ENCODE measurements at regions not wholly inside any gene's neighbourhood (a gene's known extent, or its start where the extent isn't known, plus 50 kb on each side); places are given as distances from the start of the nearest gene placed in this dataset.
"Not testable (repeated sequence)": the region's sequence is repeated elsewhere in the genome, so short reads cannot be mapped to it uniquely, and the experiment has no call there.

DNA sequence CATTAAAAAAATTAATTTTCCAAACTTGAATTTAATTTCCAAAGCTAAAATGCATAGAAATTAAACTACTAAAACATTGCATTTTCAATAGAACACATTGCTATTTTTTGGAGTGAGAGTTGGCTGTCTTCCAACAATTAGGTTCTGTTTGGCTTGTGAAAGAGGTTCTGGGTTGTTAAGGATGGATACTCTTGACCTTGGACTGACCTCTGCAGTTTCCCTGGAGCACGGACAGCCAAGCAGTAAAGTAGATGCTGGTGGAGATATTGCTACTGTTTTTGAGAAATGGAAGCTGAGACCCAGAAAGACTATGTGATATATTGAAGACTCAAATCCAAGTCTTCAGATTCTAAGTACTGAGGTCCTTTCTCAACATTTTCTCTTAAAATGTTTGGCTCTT is 95.9 kb upstream of the CHD6 start:
- no peaks in the 10 kb centered on the region for H3K9me3 ChIP-seq (ENCODE audit: control insufficient read depth in 2 of 2, insufficient read depth in 1 of 2, low read depth in 1 of 2, low read length in 1 of 2)
- no peaks in the 10 kb centered on the region for H3K4me1 ChIP-seq (ENCODE audit: control insufficient read depth in 3 of 3, insufficient read depth in 2 of 3, low read depth in 1 of 3, low read length in 2 of 3)
- 16 to 19% (median 17%) methylated on average over 1 of the region's 1 CpG for WGBS, 3 donors
- H3K36me3 ChIP-seq (ENCODE audit: control insufficient read depth in 3 of 3, insufficient read depth in 2 of 3, low read depth in 1 of 3, low read length in 3 of 3), result no peaks in the 10 kb centered on the region
- no peak for DNase-seq
- no peak overlapping the region for H3K4me3 ChIP-seq (ENCODE audit: low read depth in 1 of 3, low read length in 3 of 3)
- no peak overlapping the region for H3K27ac ChIP-seq (ENCODE audit: low read depth in 1 of 3, low read length in 2 of 3)
- no peaks in the 10 kb centered on the region for H3K27me3 ChIP-seq (ENCODE audit: control insufficient read depth in 3 of 3, insufficient read depth in 3 of 3, low read length in 3 of 3)
- FAIRE-seq, result no peak

DNA sequence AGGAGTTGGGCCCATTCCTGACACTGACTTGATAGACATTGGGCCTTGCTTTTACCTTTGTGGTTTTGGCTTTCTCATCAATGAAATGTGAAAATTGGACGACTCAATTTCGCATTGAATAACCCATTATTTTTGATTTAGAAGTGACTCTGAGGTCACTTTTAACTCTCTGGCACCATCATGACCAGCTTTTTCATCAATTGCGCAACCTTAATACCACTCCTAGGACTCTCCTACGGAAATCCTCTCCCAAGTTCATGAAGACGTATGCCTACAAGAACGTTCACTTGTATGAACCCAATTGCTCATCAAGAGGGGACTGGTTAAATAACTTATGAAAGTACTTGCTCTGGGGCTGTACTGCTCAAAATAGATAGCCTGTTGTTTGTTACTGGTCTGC is 86.7 kb upstream of the CHD6 start:
- Histone ChIP-seq H3K27me3 (ENCODE audit: control insufficient read depth in 3 of 3, insufficient read depth in 3 of 3, low read length in 3 of 3) (no peaks in the 10 kb centered on the region), H3K4me1 (ENCODE audit: control insufficient read depth in 3 of 3, insufficient read depth in 2 of 3, low read depth in 1 of 3, low read length in 2 of 3) (no peaks in the 10 kb centered on the region), H3K27ac (ENCODE audit: low read depth in 1 of 3, low read length in 2 of 3) (no peak overlapping the region), H3K9me3 (ENCODE audit: control insufficient read depth in 2 of 2, insufficient read depth in 1 of 2, low read depth in 1 of 2, low read length in 1 of 2) (no peaks in the 10 kb centered on the region), H3K36me3 (ENCODE audit: control insufficient read depth in 3 of 3, insufficient read depth in 2 of 3, low read depth in 1 of 3, low read length in 3 of 3) (no peaks in the 10 kb centered on the region), H3K4me3 (ENCODE audit: low read depth in 1 of 3, low read length in 3 of 3) (no peak overlapping the region)
- FAIRE-seq, result no peak
- DNase-seq, result no peak
- WGBS, 3 donors, result 89 to 92% (median 91%) methylated on average over 6 of the region's 6 CpGs

DNA sequence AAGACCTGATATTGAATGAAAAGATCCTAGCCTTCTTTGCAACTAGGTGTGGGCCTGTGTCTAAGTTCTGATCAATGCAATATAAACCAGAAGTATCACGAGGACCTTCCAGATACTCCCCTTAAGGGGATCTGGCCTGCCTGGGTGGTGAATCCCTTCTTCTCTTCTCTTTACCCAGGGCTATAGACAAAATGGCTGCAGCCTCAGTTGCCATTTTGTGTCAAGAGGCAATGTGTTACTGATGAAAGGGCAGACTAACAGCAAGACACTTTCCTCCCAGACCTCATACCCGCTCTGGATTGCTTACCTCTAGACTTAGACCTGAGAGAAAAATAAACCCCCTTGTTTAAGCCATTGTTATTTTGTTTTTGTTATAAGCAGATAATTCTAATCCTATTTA is 84.5 kb upstream of the CHD6 start:
- 90 to 91% (median 91%) methylated on average over 2 of the region's 2 CpGs for WGBS, 3 donors
- no peaks in the 10 kb centered on the region for H3K36me3 ChIP-seq (ENCODE audit: control insufficient read depth in 3 of 3, insufficient read depth in 2 of 3, low read depth in 1 of 3, low read length in 3 of 3)
- H3K4me3 ChIP-seq (ENCODE audit: low read depth in 1 of 3, low read length in 3 of 3), result no peak overlapping the region
- H3K27ac ChIP-seq (ENCODE audit: low read depth in 1 of 3, low read length in 2 of 3), result no peak overlapping the region
- no peak for DNase-seq
- H3K9me3 ChIP-seq (ENCODE audit: control insufficient read depth in 2 of 2, insufficient read depth in 1 of 2, low read depth in 1 of 2, low read length in 1 of 2), result no peaks in the 10 kb centered on the region
- no peaks in the 10 kb centered on the region for H3K4me1 ChIP-seq (ENCODE audit: control insufficient read depth in 3 of 3, insufficient read depth in 2 of 3, low read depth in 1 of 3, low read length in 2 of 3)
- no peaks in the 10 kb centered on the region for H3K27me3 ChIP-seq (ENCODE audit: control insufficient read depth in 3 of 3, insufficient read depth in 3 of 3, low read length in 3 of 3)
- no peak for FAIRE-seq

DNA sequence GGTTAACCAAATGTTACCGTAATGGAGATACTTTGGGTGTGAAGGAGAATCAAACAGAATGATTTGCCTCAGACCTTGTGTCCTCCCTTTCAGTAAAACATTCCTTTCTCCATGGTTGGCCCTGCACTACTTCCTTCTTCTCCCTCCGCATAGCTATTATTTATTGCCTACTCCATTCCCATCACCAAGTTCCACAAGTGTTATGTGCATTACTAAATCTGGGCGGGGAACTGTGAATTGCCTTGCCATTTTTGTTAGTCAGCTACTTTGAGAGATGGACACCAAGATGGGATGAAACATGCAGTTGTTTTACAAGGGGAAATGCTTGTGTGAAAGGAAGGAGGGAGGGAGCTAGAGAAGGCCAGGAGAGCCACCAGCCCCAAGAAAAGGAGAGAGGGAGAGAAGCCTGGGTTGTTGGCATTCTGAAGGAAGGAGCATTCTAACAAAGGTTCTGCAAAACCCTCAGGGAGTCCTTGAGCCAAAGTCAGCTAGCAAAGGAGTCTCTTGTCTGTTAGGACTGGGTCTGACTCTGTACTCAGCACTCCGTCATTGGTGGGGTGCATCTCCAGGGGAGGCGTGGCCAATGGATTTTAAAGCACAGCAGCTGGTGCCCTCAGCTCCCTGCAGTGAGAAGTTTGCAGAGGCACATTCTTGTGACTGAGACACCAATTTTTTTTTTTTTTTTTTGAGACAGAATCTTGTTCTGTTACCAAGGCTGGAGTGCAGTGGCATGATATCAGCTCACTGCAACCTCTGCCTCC is 83.6 kb upstream of the CHD6 start:
- H3K27ac ChIP-seq (ENCODE audit: low read depth in 1 of 3, low read length in 2 of 3), result no peak overlapping the region
- WGBS, 3 donors, result 74 to 86% (median 82%) methylated on average over 5 of the region's 5 CpGs
- H3K4me1 ChIP-seq (ENCODE audit: control insufficient read depth in 3 of 3, insufficient read depth in 2 of 3, low read depth in 1 of 3, low read length in 2 of 3), result peaks cover 0 to 3% (median 0%) of the 10 kb centered on the region in 3 donors
- no peak overlapping the region for H3K4me3 ChIP-seq (ENCODE audit: low read depth in 1 of 3, low read length in 3 of 3)
- H3K9me3 ChIP-seq (ENCODE audit: control insufficient read depth in 2 of 2, insufficient read depth in 1 of 2, low read depth in 1 of 2, low read length in 1 of 2), result no peaks in the 10 kb centered on the region
- no peaks in the 10 kb centered on the region for H3K27me3 ChIP-seq (ENCODE audit: control insufficient read depth in 3 of 3, insufficient read depth in 3 of 3, low read length in 3 of 3)
- no peaks in the 10 kb centered on the region for H3K36me3 ChIP-seq (ENCODE audit: control insufficient read depth in 3 of 3, insufficient read depth in 2 of 3, low read depth in 1 of 3, low read length in 3 of 3)
- DNase-seq (no peak), FAIRE-seq (no peak)

DNA sequence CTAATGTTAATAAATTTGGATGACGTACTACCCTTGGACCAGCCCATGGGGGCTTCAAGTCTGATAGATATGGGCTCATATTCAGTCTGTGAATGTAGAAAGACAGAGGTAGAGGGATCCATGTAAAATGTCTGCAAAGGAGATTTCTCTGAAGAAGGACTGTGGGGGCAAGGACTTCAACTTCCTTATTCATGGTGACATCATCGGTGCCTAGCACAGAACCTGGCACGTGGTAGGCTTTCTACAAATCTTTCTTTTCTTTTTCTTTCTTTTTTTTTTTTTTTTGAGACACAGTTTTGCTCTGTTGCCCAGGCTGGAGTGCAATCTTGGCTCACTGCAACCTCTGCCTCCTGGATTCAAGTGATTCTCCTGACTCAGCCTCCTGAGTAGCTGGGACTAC is 81.5 kb upstream of the CHD6 start:
- H3K4me3 ChIP-seq (ENCODE audit: low read depth in 1 of 3, low read length in 3 of 3); DNase-seq; H3K27me3 ChIP-seq (ENCODE audit: control insufficient read depth in 3 of 3, insufficient read depth in 3 of 3, low read length in 3 of 3); H3K4me1 ChIP-seq (ENCODE audit: control insufficient read depth in 3 of 3, insufficient read depth in 2 of 3, low read depth in 1 of 3, low read length in 2 of 3); H3K27ac ChIP-seq (ENCODE audit: low read depth in 1 of 3, low read length in 2 of 3); FAIRE-seq; H3K9me3 ChIP-seq (ENCODE audit: control insufficient read depth in 2 of 2, insufficient read depth in 1 of 2, low read depth in 1 of 2, low read length in 1 of 2); H3K36me3 ChIP-seq (ENCODE audit: control insufficient read depth in 3 of 3, insufficient read depth in 2 of 3, low read depth in 1 of 3, low read length in 3 of 3): not testable (repeated sequence)
- WGBS, 3 donors, result 89% methylated on average over 3 of the region's 3 CpGs

DNA sequence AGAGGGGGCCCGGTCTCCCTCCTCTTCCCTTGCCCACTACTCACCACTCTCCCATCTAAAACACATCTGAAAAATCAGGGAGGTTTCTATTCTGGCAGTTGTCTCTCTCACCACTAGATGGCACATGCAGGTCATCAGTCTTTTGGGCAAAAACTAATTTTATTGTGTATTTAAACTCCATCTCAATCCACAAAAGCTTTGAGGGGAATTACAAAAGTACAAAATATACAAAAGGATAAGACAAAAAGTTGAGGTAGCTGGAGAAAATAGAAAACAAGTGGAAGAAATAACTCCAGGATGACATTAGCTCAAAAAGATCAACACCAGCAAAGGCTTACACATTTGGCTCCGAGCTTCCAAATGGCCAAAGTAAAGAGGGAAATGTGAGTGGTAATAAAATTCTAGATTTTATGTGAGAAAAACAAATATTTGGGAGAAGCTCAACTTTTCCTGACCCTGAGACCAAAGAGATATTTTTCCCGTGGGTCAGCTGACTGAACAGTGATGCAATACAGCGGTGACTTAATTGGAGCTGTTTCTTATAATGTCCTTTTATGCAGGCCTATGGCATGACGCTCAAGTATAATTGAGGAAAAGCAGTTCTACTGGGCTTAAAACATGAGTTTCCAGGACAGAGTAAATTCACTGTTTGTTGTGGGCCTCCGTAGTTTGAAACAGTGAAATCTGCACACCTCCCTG is 79.8 kb upstream of the CHD6 start:
- Histone ChIP-seq H3K27ac (ENCODE audit: low read depth in 1 of 3, low read length in 2 of 3) (no peak overlapping the region), H3K9me3 (ENCODE audit: control insufficient read depth in 2 of 2, insufficient read depth in 1 of 2, low read depth in 1 of 2, low read length in 1 of 2) (no peaks in the 10 kb centered on the region), H3K4me3 (ENCODE audit: low read depth in 1 of 3, low read length in 3 of 3) (no peak overlapping the region), H3K36me3 (ENCODE audit: control insufficient read depth in 3 of 3, insufficient read depth in 2 of 3, low read depth in 1 of 3, low read length in 3 of 3) (no peaks in the 10 kb centered on the region), H3K27me3 (ENCODE audit: control insufficient read depth in 3 of 3, insufficient read depth in 3 of 3, low read length in 3 of 3) (no peaks in the 10 kb centered on the region), H3K4me1 (ENCODE audit: control insufficient read depth in 3 of 3, insufficient read depth in 2 of 3, low read depth in 1 of 3, low read length in 2 of 3) (peaks cover 0 to 7% (median 0%) of the 10 kb centered on the region in 3 donors)
- 74 to 77% (median 77%) methylated on average over 6 of the region's 6 CpGs for WGBS, 3 donors
- peak; percentile 24 to 33 for DNase-seq
- no peak for FAIRE-seq

DNA sequence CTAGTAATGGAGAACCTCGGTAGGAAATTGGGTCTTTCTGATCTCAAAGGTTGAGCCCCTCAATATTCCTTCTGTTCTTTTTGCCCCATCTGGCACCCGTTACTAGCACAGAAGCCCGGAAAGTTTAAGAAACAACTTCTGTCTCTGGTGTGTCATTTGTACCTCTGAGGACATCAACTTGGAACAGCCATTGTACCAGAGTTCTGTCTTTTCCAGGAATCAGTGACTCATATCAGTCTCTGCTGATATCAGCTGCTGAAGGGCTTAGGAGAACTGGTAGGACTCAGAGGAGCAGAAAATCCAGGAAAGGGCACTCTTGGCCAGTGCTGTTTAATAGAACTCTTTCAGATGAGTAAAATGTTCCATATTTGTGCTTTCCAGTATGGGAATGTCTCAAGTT is 78.3 kb upstream of the CHD6 start:
- FAIRE-seq (no peak), DNase-seq (peak; percentile 35 to 57)
- Histone ChIP-seq H3K36me3 (ENCODE audit: control insufficient read depth in 3 of 3, insufficient read depth in 2 of 3, low read depth in 1 of 3, low read length in 3 of 3) (no peaks in the 10 kb centered on the region), H3K27ac (ENCODE audit: low read depth in 1 of 3, low read length in 2 of 3) (peak overlapping the region in 1 of 3 donors; percentile 31), H3K4me1 (ENCODE audit: control insufficient read depth in 3 of 3, insufficient read depth in 2 of 3, low read depth in 1 of 3, low read length in 2 of 3) (peaks cover 0 to 7% (median 0%) of the 10 kb centered on the region in 3 donors), H3K27me3 (ENCODE audit: control insufficient read depth in 3 of 3, insufficient read depth in 3 of 3, low read length in 3 of 3) (no peaks in the 10 kb centered on the region), H3K9me3 (ENCODE audit: control insufficient read depth in 2 of 2, insufficient read depth in 1 of 2, low read depth in 1 of 2, low read length in 1 of 2) (no peaks in the 10 kb centered on the region), H3K4me3 (ENCODE audit: low read depth in 1 of 3, low read length in 3 of 3) (no peak overlapping the region)
- 69 to 83% (median 75%) methylated on average over 3 of the region's 3 CpGs for WGBS, 3 donors

DNA sequence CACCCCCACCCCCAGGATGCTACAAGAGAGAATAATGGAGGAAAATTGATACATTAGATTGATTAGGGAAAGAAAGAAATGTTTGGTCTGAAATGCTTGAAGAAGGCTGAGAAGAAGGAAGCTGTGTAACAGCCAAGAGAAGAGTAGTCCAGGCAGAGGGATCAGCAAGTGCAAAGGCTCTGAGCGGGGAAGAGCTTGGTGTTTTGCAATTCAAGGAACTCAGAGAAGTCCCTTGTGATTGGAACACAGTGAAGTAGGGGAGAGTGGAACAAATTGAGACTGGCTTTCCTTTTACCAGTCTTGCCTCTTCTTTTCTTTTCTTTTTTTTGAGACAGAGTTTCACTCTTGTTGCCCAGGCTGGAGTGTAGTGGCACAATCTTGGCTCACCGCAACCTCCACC is 76.6 kb upstream of the CHD6 start:
- WGBS, 3 donors, result 77 to 93% (median 85%) methylated on average over 2 of the region's 2 CpGs
- Histone ChIP-seq H3K4me3 (ENCODE audit: low read depth in 1 of 3, low read length in 3 of 3) (peak overlapping the region in 1 of 3 donors; percentile 64), H3K36me3 (ENCODE audit: control insufficient read depth in 3 of 3, insufficient read depth in 2 of 3, low read depth in 1 of 3, low read length in 3 of 3) (no peaks in the 10 kb centered on the region), H3K27ac (ENCODE audit: low read depth in 1 of 3, low read length in 2 of 3) (peak overlapping the region in 2 of 3 donors; percentile 15 to 74), H3K9me3 (ENCODE audit: control insufficient read depth in 2 of 2, insufficient read depth in 1 of 2, low read depth in 1 of 2, low read length in 1 of 2) (no peaks in the 10 kb centered on the region), H3K27me3 (ENCODE audit: control insufficient read depth in 3 of 3, insufficient read depth in 3 of 3, low read length in 3 of 3) (no peaks in the 10 kb centered on the region), H3K4me1 (ENCODE audit: control insufficient read depth in 3 of 3, insufficient read depth in 2 of 3, low read depth in 1 of 3, low read length in 2 of 3) (peaks cover 0 to 7% (median 0%) of the 10 kb centered on the region in 3 donors)
- FAIRE-seq, result no peak
- DNase-seq, result peak in 1 of 2 donors; percentile 32

Data from small intestine (tissue), 7 donors.